ENCODE measurements at regions not wholly inside any gene's neighbourhood (a gene's known extent, or its start where the extent isn't known, plus 50 kb on each side); places are given as distances from the start of the nearest gene placed in this dataset.

DNA sequence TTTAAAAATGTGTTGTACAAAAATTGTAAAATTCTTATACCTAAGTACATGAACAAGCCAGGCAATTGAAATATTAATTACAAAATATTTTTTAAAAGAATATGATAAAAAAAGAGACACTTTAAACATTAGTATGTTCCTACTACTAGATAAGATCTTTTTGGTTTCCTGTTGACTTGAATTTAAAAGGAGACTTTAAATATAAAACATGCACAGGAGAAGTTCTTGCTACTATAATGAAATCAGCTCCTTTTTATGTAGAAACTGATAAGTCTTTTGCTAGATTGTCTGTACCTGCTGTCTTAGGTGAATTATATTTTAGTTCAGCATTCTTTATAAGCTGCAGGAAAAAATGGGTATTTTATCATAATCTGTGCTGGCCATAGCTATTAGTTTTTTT is 140.2 kb downstream of the TNFSF13B start:
- ChIA-PET CTCF (no interaction called here), POLR2A (no interaction called here)
- Histone ChIP-seq H3K27me3 (ENCODE audit: control insufficient read depth, insufficient read depth, low read length) (no peaks in the 10 kb centered on the region), H3K27ac (ENCODE audit: low read depth, low read length) (no peak overlapping the region), H3K9me3 (ENCODE audit: control insufficient read depth, insufficient read depth, low read length) (no peaks in the 10 kb centered on the region), H3K4me3 (ENCODE audit: low read depth, low read length) (no peak overlapping the region)
- no peak for DNase-seq (ENCODE audit: low read depth, low spot score)
- TF ChIP-seq, protein P1, sequence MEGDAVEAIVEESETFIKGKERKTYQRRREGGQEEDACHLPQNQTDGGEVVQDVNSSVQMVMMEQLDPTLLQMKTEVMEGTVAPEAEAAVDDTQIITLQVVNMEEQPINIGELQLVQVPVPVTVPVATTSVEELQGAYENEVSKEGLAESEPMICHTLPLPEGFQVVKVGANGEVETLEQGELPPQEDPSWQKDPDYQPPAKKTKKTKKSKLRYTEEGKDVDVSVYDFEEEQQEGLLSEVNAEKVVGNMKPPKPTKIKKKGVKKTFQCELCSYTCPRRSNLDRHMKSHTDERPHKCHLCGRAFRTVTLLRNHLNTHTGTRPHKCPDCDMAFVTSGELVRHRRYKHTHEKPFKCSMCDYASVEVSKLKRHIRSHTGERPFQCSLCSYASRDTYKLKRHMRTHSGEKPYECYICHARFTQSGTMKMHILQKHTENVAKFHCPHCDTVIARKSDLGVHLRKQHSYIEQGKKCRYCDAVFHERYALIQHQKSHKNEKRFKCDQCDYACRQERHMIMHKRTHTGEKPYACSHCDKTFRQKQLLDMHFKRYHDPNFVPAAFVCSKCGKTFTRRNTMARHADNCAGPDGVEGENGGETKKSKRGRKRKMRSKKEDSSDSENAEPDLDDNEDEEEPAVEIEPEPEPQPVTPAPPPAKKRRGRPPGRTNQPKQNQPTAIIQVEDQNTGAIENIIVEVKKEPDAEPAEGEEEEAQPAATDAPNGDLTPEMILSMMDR (IDR thresholded peaks at IDR 0.05; ENCODE audit: low read depth, low read length) = no peak

DNA sequence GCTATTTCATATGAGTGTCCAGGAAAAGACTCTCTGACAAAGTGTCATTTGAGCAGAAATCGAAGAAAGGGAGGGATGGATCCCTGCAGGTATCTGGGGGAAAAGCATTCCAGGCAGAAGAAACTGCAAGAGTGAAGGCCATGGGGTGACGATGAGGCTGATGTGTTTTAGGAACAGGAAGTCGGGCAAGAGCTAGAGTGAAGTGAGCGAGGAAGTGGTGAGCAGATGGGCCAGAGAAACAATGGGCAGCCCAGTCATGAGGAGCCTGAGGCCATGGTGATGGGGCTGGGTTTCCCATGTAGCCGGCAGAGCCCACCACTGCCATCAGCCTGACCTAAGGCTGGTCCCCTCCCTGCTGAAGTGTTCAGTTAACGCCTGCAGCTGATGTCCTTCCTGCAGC is 150.2 kb downstream of the TNFSF13B start:
- Histone ChIP-seq H3K9me3 (ENCODE audit: control insufficient read depth, insufficient read depth, low read length) (no peaks in the 10 kb centered on the region), H3K27ac (ENCODE audit: low read depth, low read length) (no peak overlapping the region), H3K27me3 (ENCODE audit: control insufficient read depth, insufficient read depth, low read length) (no peaks in the 10 kb centered on the region), H3K4me3 (ENCODE audit: low read depth, low read length) (no peak overlapping the region)
- DNase-seq (ENCODE audit: low read depth, low spot score) = no peak
- TF ChIP-seq, protein P1 (IDR thresholded peaks at IDR 0.05; ENCODE audit: low read depth, low read length) = no peak
- CTCF ChIA-PET = no interaction called here
- POLR2A ChIA-PET = no interaction called here

DNA sequence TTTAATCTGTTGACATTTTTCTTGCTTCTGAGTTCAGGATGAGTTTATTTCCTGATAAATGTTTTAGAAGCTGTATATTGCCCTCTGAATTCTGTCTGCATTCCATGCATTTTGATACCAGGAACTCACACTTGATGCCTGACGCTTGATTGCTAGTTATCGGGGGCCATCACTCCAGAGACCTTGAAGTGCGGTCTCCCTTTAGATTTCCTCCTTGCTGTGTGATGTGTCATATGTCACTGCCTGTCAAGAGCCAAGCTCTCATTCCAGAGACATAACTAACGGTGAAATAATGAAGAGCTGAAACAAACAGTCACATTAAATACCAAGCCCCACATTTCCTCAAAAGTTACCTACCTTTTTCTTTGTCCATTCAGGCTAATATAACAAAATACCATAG is 155.5 kb downstream of the TNFSF13B start:
- ChIA-PET POLR2A (no interaction called here), CTCF (no interaction called here)
- H3K4me3 ChIP-seq (ENCODE audit: low read depth, low read length) = no peak overlapping the region
- no peak for DNase-seq (ENCODE audit: low read depth, low spot score)
- no peaks in the 10 kb centered on the region for H3K9me3 ChIP-seq (ENCODE audit: control insufficient read depth, insufficient read depth, low read length)
- H3K27me3 ChIP-seq (ENCODE audit: control insufficient read depth, insufficient read depth, low read length) = no peaks in the 10 kb centered on the region
- H3K27ac ChIP-seq (ENCODE audit: low read depth, low read length) = no peak overlapping the region
- TF ChIP-seq, protein P1 (IDR thresholded peaks at IDR 0.05; ENCODE audit: low read depth, low read length) = no peak

DNA sequence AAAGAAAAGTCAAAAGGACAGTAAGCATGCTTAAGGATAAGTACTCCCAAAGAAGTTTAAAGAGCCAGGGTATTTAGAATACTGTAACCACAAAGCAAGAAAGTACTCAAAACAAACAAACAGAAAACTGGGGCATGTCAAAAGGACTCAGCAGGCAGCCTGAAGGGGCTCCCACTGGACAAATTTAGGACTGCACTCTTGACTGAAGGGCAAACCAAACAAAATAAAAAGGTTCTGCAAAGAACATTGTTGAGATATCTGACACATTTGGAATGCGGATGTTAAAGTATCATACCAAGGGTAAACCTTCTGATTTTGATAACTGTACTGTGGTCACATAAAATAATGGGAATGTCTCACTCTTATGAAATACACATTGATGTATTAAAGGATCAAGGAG is 157.4 kb downstream of the TNFSF13B start:
- POLR2A ChIA-PET = no interaction called here
- TF ChIP-seq, protein P1 (IDR thresholded peaks at IDR 0.05; ENCODE audit: low read depth, low read length) = no peak
- H3K9me3 ChIP-seq (ENCODE audit: control insufficient read depth, insufficient read depth, low read length) = peaks cover 3% of the 10 kb centered on the region; the same call in 1 of the 2 replicates
- H3K4me3 ChIP-seq (ENCODE audit: low read depth, low read length) = no peak overlapping the region
- H3K27ac ChIP-seq (ENCODE audit: low read depth, low read length) = no peak overlapping the region
- CTCF ChIA-PET = no interaction called here
- H3K27me3 ChIP-seq (ENCODE audit: control insufficient read depth, insufficient read depth, low read length) = no peaks in the 10 kb centered on the region
- DNase-seq (ENCODE audit: low read depth, low spot score) = no peak

DNA sequence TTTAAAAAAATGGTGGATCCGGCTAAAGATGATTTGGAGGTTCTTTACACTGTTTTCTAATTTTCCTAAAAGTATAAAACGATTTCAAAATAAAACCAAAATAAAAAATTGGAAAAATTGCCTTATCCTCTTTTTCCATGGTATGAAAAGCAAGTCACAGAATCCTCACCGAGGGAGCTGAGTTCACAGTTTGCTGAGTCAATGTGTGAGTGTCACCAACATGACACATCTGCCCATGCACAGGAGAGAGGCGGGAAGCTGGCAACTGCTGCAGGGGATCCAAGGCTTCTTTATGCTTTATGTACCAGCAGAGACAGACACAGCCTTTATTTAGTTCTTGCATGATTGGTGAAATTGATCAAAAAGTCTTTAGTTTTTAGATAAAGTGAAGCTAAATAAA is 157.8 kb downstream of the TNFSF13B start:
- CTCF ChIA-PET = interaction anchor here (0.6 kb wide), 1 partner anchor 50 kb away, joined by 3 read pairs; no protein-coding TSS in a partner anchor
- no peak for DNase-seq (ENCODE audit: low read depth, low spot score)
- TF ChIP-seq, protein P1 (IDR thresholded peaks at IDR 0.05; ENCODE audit: low read depth, low read length) = no peak
- peaks cover 3% of the 10 kb centered on the region; the same call in 1 of the 2 replicates for H3K9me3 ChIP-seq (ENCODE audit: control insufficient read depth, insufficient read depth, low read length)
- H3K27ac ChIP-seq (ENCODE audit: low read depth, low read length) = no peak overlapping the region
- POLR2A ChIA-PET = no interaction called here
- no peak overlapping the region for H3K4me3 ChIP-seq (ENCODE audit: low read depth, low read length)
- H3K27me3 ChIP-seq (ENCODE audit: control insufficient read depth, insufficient read depth, low read length) = no peaks in the 10 kb centered on the region

Measured in AG04450 (cell line).